ENCODE measurements at regions not wholly inside any gene's neighbourhood (a gene's known extent, or its start where the extent isn't known, plus 50 kb on each side); places are given as distances from the start of the nearest gene placed in this dataset.

DNA sequence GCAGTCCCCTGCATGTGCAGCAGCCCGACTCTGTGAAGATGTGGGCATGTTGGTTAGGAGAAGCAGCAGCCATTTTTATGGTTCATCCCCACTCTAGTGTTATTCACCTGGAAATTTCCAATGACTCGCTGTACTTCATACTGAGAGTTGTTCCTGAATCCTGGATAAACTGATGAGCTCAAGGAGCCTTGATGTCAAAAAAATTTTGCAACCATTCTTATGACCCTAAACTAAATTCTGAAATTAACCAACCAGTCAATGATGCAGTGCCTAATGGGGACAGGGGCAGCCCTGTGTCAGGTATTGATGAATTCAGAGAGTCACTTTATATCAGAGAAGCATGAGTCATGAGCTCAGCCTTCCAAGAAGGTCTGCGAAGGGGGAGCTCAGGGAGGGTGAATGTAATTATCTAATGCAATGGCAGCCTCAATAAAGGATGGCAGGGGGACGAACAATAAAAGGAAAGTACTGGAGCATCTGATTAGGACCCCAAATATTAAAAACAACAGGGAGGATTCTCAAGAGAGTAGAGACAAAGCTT is 108.4 kb upstream of the VEPH1 start:
- TF ChIP-seq, protein P1, sequence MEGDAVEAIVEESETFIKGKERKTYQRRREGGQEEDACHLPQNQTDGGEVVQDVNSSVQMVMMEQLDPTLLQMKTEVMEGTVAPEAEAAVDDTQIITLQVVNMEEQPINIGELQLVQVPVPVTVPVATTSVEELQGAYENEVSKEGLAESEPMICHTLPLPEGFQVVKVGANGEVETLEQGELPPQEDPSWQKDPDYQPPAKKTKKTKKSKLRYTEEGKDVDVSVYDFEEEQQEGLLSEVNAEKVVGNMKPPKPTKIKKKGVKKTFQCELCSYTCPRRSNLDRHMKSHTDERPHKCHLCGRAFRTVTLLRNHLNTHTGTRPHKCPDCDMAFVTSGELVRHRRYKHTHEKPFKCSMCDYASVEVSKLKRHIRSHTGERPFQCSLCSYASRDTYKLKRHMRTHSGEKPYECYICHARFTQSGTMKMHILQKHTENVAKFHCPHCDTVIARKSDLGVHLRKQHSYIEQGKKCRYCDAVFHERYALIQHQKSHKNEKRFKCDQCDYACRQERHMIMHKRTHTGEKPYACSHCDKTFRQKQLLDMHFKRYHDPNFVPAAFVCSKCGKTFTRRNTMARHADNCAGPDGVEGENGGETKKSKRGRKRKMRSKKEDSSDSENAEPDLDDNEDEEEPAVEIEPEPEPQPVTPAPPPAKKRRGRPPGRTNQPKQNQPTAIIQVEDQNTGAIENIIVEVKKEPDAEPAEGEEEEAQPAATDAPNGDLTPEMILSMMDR (IDR thresholded peaks at IDR 0.05; ENCODE audit: insufficient read depth, low read length), result no peak
- no peak for TF ChIP-seq GABPA (IDR thresholded peaks at IDR 0.05; ENCODE audit: low read depth)
- TF ChIP-seq, protein P2, sequence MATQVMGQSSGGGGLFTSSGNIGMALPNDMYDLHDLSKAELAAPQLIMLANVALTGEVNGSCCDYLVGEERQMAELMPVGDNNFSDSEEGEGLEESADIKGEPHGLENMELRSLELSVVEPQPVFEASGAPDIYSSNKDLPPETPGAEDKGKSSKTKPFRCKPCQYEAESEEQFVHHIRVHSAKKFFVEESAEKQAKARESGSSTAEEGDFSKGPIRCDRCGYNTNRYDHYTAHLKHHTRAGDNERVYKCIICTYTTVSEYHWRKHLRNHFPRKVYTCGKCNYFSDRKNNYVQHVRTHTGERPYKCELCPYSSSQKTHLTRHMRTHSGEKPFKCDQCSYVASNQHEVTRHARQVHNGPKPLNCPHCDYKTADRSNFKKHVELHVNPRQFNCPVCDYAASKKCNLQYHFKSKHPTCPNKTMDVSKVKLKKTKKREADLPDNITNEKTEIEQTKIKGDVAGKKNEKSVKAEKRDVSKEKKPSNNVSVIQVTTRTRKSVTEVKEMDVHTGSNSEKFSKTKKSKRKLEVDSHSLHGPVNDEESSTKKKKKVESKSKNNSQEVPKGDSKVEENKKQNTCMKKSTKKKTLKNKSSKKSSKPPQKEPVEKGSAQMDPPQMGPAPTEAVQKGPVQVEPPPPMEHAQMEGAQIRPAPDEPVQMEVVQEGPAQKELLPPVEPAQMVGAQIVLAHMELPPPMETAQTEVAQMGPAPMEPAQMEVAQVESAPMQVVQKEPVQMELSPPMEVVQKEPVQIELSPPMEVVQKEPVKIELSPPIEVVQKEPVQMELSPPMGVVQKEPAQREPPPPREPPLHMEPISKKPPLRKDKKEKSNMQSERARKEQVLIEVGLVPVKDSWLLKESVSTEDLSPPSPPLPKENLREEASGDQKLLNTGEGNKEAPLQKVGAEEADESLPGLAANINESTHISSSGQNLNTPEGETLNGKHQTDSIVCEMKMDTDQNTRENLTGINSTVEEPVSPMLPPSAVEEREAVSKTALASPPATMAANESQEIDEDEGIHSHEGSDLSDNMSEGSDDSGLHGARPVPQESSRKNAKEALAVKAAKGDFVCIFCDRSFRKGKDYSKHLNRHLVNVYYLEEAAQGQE (IDR thresholded peaks at IDR 0.05; ENCODE audit: insufficient replicate concordance, low read depth), result no peak
- TF ChIP-seq POLR2AphosphoS5 (IDR thresholded peaks at IDR 0.05; ENCODE audit: low read depth), result no peak

Data from HL-60 (cell line).